ENCODE measurements at regions not wholly inside any gene's neighbourhood (a gene's known extent, or its start where the extent isn't known, plus 50 kb on each side); places are given as distances from the start of the nearest gene placed in this dataset.

DNA sequence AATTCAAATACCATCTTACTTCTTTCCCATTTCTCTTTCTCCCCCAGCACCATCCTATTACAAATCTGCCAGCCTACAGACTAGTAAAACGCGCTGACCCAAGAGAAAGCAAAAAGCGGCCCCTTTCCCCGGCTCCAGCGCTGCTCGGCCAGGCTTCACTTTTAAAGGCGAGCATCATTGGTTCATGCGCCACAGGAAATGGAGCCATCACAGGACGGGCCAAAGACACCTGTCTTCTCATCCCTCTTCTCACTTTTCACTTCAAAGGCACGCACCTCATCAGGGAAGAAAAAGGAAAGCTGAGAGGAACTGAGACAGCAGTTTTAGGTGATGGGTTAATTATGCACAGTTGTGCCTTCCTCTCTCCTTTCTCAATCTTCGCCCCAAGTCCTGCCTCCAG lies 664.2 kb upstream of the USP24 start:
- TF ChIP-seq, protein P1, sequence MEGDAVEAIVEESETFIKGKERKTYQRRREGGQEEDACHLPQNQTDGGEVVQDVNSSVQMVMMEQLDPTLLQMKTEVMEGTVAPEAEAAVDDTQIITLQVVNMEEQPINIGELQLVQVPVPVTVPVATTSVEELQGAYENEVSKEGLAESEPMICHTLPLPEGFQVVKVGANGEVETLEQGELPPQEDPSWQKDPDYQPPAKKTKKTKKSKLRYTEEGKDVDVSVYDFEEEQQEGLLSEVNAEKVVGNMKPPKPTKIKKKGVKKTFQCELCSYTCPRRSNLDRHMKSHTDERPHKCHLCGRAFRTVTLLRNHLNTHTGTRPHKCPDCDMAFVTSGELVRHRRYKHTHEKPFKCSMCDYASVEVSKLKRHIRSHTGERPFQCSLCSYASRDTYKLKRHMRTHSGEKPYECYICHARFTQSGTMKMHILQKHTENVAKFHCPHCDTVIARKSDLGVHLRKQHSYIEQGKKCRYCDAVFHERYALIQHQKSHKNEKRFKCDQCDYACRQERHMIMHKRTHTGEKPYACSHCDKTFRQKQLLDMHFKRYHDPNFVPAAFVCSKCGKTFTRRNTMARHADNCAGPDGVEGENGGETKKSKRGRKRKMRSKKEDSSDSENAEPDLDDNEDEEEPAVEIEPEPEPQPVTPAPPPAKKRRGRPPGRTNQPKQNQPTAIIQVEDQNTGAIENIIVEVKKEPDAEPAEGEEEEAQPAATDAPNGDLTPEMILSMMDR (IDR thresholded peaks at IDR 0.05; ENCODE audit: low read depth, low read length): no peak
- TF ChIP-seq EZH2phosphoT487 (IDR thresholded peaks at IDR 0.05; ENCODE audit: low read depth): no peak

Data from OCI-LY3 (cell line).